ENCODE measurements at regions not wholly inside any gene's neighbourhood (a gene's known extent, or its start where the extent isn't known, plus 50 kb on each side); places are given as distances from the start of the nearest gene placed in this dataset.
"Not testable (repeated sequence)": the region's sequence is repeated elsewhere in the genome, so short reads cannot be mapped to it uniquely, and the experiment has no call there.

- DNase-seq, result no peak
These were observed 85.4 kb upstream of the RALY start for GRCh38 chr20:33908336-33908735.

GRCh38 chr20:33908868-33909267, 84.8 kb upstream of the RALY start:
- no peak for DNase-seq

GRCh38 chr20:33909331-33909921, 84.3 kb upstream of the RALY start:
- no peak for DNase-seq

GRCh38 chr20:33910056-33910455, 83.7 kb upstream of the RALY start:
- no peak for DNase-seq

GRCh38 chr20:33910529-33911327, 83.0 kb upstream of the RALY start:
- DNase-seq, result peak; percentile 11

GRCh38 chr20:33914919-33915318, 78.8 kb upstream of the RALY start:
- DNase-seq, result peak; percentile 10

- DNase-seq, result no peak
These were observed 77.9 kb upstream of the RALY start for GRCh38 chr20:33915726-33916331.

- no peak for DNase-seq
These were observed 76.9 kb upstream of the RALY start for GRCh38 chr20:33916768-33917167.

GRCh38 chr20:33917831-33918525, 75.7 kb upstream of the RALY start:
- no peak for DNase-seq

GRCh38 chr20:33918662-33919061, 75.0 kb upstream of the RALY start:
- DNase-seq, result no peak

- DNase-seq, result no peak
These were observed 74.1 kb upstream of the RALY start for GRCh38 chr20:33919653-33920052.

GRCh38 chr20:33922224-33922623, 71.5 kb upstream of the RALY start:
- no peak for DNase-seq

- DNase-seq, result no peak
These were observed 70.0 kb upstream of the RALY start for GRCh38 chr20:33923740-33924139.

- DNase-seq, result no peak
These were observed 67.8 kb upstream of the RALY start for GRCh38 chr20:33925867-33926266.

GRCh38 chr20:33926425-33926824, 67.3 kb upstream of the RALY start:
- no peak for DNase-seq

- no peak for DNase-seq
These were observed 66.0 kb upstream of the RALY start for GRCh38 chr20:33927724-33928123.

GRCh38 chr20:33929917-33930316, 63.8 kb upstream of the RALY start:
- DNase-seq, result no peak

GRCh38 chr20:33933469-33933909, 60.2 kb upstream of the RALY start:
- DNase-seq, result peak; percentile 77

- no peak for DNase-seq
These were observed 57.1 kb upstream of the RALY start for GRCh38 chr20:33936656-33937055.

GRCh38 chr20:33939031-33939430, 54.7 kb upstream of the RALY start:
- not testable (repeated sequence) for DNase-seq

GRCh38 chr20:33940666-33941065, 53.0 kb upstream of the RALY start:
- DNase-seq, result peak; percentile 92

Measured in NCI-H345 (cell line).